ENCODE measurements at regions not wholly inside any gene's neighbourhood (a gene's known extent, or its start where the extent isn't known, plus 50 kb on each side); places are given as distances from the start of the nearest gene placed in this dataset.

GRCh38 chr21:14875186-14875585 is 189.6 kb downstream of the NRIP1 start:
- TF ChIP-seq CTCF (IDR thresholded peaks at IDR 0.05 in 4 of 5, conservative IDR thresholded peaks at IDR 0.05 in 1 of 5) (no peak), POLR2A (IDR thresholded peaks at IDR 0.05) (no peak)
- H3K36me3 ChIP-seq: no peaks in the 10 kb centered on the region
- H3K4me3 ChIP-seq: no peak overlapping the region
- in situ Hi-C loops (cut with MboI; ENCODE audit: low sequenced_read_pairs in 4 of 4) (no loop called here), intact Hi-C loops (cut with DNase I; ENCODE audit: low total_unique reads) (no loop called here)
- no peak overlapping the region for H3K27ac ChIP-seq
- ATAC-seq: no peak
- H3K27me3 ChIP-seq: no peaks in the 10 kb centered on the region
- peaks cover 0 to 11% of the 10 kb centered on the region in 2 donors for H3K4me1 ChIP-seq
- DNase-seq: no peak
- no peaks in the 10 kb centered on the region for H3K9me3 ChIP-seq

GRCh38 chr21:14874379-14874778 is 190.4 kb downstream of the NRIP1 start:
- H3K27ac ChIP-seq: no peak overlapping the region
- peaks cover 0 to 11% of the 10 kb centered on the region in 2 donors for H3K4me1 ChIP-seq
- no peaks in the 10 kb centered on the region for H3K27me3 ChIP-seq
- TF ChIP-seq CTCF (IDR thresholded peaks at IDR 0.05 in 4 of 5, conservative IDR thresholded peaks at IDR 0.05 in 1 of 5) (no peak), POLR2A (IDR thresholded peaks at IDR 0.05) (no peak)
- no peak overlapping the region for H3K4me3 ChIP-seq
- no peaks in the 10 kb centered on the region for H3K36me3 ChIP-seq
- ATAC-seq: no peak
- H3K9me3 ChIP-seq: no peaks in the 10 kb centered on the region
- intact Hi-C loops (cut with DNase I; ENCODE audit: low total_unique reads): no loop called here
- in situ Hi-C loops (cut with MboI; ENCODE audit: low sequenced_read_pairs in 4 of 4): loop anchor here in 1 of 4 donors (5.0 to 25.0 kb wide), 2 partner anchors 188 to 603 kb away; partner anchors contain the start of gene NRIP1
- DNase-seq: no peak

- in situ Hi-C loops (cut with MboI; ENCODE audit: low sequenced_read_pairs in 4 of 4): loop anchor here in 1 of 4 donors (5.0 to 25.0 kb wide), 2 partner anchors 190 to 605 kb away; partner anchors contain the start of gene NRIP1
- TF ChIP-seq POLR2A (IDR thresholded peaks at IDR 0.05) (no peak), CTCF (IDR thresholded peaks at IDR 0.05 in 4 of 5, conservative IDR thresholded peaks at IDR 0.05 in 1 of 5) (no peak)
- Histone ChIP-seq H3K9me3 (no peaks in the 10 kb centered on the region), H3K27ac (no peak overlapping the region), H3K36me3 (no peaks in the 10 kb centered on the region), H3K4me3 (no peak overlapping the region), H3K27me3 (no peaks in the 10 kb centered on the region), H3K4me1 (peaks cover 1 to 4% of the 10 kb centered on the region in 2 donors)
- intact Hi-C loops (cut with DNase I; ENCODE audit: low total_unique reads): no loop called here
- no peak for DNase-seq
- ATAC-seq: no peak
Observed at GRCh38 chr21:14871861-14872260, 192.9 kb downstream of the NRIP1 start.

GRCh38 chr21:14870853-14871149 is 194.0 kb downstream of the NRIP1 start:
- TF ChIP-seq CTCF (IDR thresholded peaks at IDR 0.05 in 4 of 5, conservative IDR thresholded peaks at IDR 0.05 in 1 of 5): no peak
- TF ChIP-seq POLR2A (IDR thresholded peaks at IDR 0.05): no peak
- no peaks in the 10 kb centered on the region for H3K27me3 ChIP-seq
- no peak overlapping the region for H3K4me3 ChIP-seq
- intact Hi-C loops (cut with DNase I; ENCODE audit: low total_unique reads): no loop called here
- H3K27ac ChIP-seq: no peak overlapping the region
- ATAC-seq (no peak), DNase-seq (no peak)
- in situ Hi-C loops (cut with MboI; ENCODE audit: low sequenced_read_pairs in 4 of 4): loop anchor here in 1 of 4 donors (5.0 to 25.0 kb wide), 2 partner anchors 192 to 606 kb away; partner anchors contain the start of gene NRIP1
- H3K4me1 ChIP-seq: peaks cover 4 to 5% of the 10 kb centered on the region in 2 donors
- H3K9me3 ChIP-seq: no peaks in the 10 kb centered on the region
- no peaks in the 10 kb centered on the region for H3K36me3 ChIP-seq
